ENCODE measurements at regions not wholly inside any gene's neighbourhood (a gene's known extent, or its start where the extent isn't known, plus 50 kb on each side); places are given as distances from the start of the nearest gene placed in this dataset.

- Histone ChIP-seq H2BK12ac (ENCODE audit: low read length) (no peak overlapping the region), H3K4me3 (ENCODE audit: low read length in 2 of 2) (no peak overlapping the region), H2BK120ac (ENCODE audit: low read depth, low read length) (peak overlapping the region; percentile 12), H2AFZ (ENCODE audit: low read length) (no peak overlapping the region), H3K9ac (ENCODE audit: low read depth, low read length, poor library complexity) (no peak overlapping the region), H3K9me3 (replicated peaks in 1 of 2; ENCODE audit: control insufficient read depth in 2 of 2, insufficient read depth in 1 of 2, low read depth in 1 of 2, low read length in 2 of 2) (no peaks in the 10 kb centered on the region), H3K36me3 (replicated peaks in 1 of 2; ENCODE audit: control insufficient read depth in 2 of 2, insufficient read depth in 2 of 2, low read length in 2 of 2) (no peaks in the 10 kb centered on the region), H3K4ac (ENCODE audit: low read length) (no peak overlapping the region), H3K4me2 (ENCODE audit: insufficient read depth, low read length, poor library complexity, severe bottlenecking) (no peak overlapping the region), H3K4me1 (ENCODE audit: control insufficient read depth in 2 of 2, insufficient read depth in 1 of 2, low read depth in 1 of 2, low read length in 2 of 2) (peaks cover 14 to 17% of the 10 kb centered on the region in 2 donors), H3K27ac (replicated peaks; ENCODE audit: low read length) (no peak overlapping the region), H4K8ac (ENCODE audit: low read depth, low read length) (no peak overlapping the region), H3K18ac (ENCODE audit: low read length) (peak overlapping the region; percentile 34), H3K79me1 (ENCODE audit: low read depth, low read length) (no peaks in the 10 kb centered on the region), H2BK5ac (ENCODE audit: low read length) (peak overlapping the region; percentile 4), H3K27me3 (ENCODE audit: control insufficient read depth in 3 of 3, insufficient read depth in 3 of 3, low read depth in 1 of 3, low read length in 3 of 3) (peaks cover 0 to 5% (median 0%) of the 10 kb centered on the region in 3 experiments), H2BK15ac (ENCODE audit: low read length) (no peak overlapping the region), H2AK5ac (ENCODE audit: low read depth, low read length) (peak overlapping the region; percentile 40), H3K14ac (ENCODE audit: low read length) (no peak overlapping the region), H4K91ac (ENCODE audit: low read depth, low read length, poor library complexity) (no peak overlapping the region), H3K23ac (ENCODE audit: low read depth, low read length, poor library complexity) (no peak overlapping the region)
- no peak for DNase-seq (ENCODE audit: low spot score)
- WGBS, 2 donors (ENCODE audit: extremely low coverage in 2 of 2, insufficient read length in 2 of 2, insufficient replicate concordance in 1 of 2): no CpG with 5 or more reads among the region's 11 CpGs
Observed at GRCh38 chr10:78746155-78746763, 322.5 kb upstream of the ZMIZ1 start.

DNA sequence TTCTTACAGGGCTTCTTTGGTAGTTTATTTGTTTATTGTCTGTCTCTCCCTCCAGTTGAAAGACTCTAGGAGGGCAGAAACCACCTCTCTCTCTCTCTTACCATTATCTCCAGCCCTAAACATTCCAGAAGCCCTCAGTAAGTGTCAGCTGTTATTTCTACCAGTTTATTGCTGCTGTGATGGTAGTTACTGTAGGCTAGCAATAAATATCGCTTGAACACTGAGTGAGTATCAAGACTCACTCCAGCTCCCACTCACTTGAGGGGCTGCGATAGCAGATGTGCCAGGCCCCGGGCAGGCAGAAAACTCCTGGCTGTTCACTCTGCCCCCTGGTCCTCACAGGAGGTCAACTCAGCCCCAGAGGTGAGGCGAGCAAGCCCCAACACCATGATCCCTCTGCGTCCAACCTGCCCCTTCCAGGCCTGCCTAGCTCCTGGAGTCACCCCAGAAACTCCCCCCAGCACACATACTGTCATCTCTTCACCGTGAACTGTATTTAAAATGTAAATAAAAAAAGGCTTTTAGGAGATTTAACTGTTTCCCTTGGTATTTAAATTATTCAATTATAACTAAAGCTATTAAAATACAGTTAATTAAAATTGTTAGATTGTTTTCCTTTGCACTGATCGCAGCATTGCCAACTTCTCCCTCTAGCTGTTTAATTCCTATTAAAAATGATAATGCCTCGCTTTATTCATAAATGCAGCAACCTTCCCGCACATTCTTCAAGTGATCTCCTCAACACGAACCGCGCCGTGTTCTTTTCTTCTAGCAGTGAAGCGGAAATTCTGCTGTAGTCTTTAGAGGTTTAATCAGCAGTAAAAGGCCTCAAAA, 321.1 kb upstream of the ZMIZ1 start:
- Histone ChIP-seq H4K8ac (ENCODE audit: low read depth, low read length) (no peak overlapping the region), H3K9ac (ENCODE audit: low read depth, low read length, poor library complexity) (no peak overlapping the region), H3K27ac (replicated peaks; ENCODE audit: low read length) (no peak overlapping the region), H3K27me3 (ENCODE audit: control insufficient read depth in 3 of 3, insufficient read depth in 3 of 3, low read depth in 1 of 3, low read length in 3 of 3) (no peaks in the 10 kb centered on the region), H2BK12ac (ENCODE audit: low read length) (no peak overlapping the region), H3K4me2 (ENCODE audit: insufficient read depth, low read length, poor library complexity, severe bottlenecking) (no peak overlapping the region), H2AK5ac (ENCODE audit: low read depth, low read length) (no peak overlapping the region), H3K4me3 (ENCODE audit: low read length in 2 of 2) (no peak overlapping the region), H3K14ac (ENCODE audit: low read length) (no peak overlapping the region), H2BK15ac (ENCODE audit: low read length) (no peak overlapping the region), H3K4ac (ENCODE audit: low read length) (no peak overlapping the region), H3K23ac (ENCODE audit: low read depth, low read length, poor library complexity) (no peak overlapping the region), H3K18ac (ENCODE audit: low read length) (peak overlapping the region; percentile 23), H3K36me3 (replicated peaks in 1 of 2; ENCODE audit: control insufficient read depth in 2 of 2, insufficient read depth in 2 of 2, low read length in 2 of 2) (no peaks in the 10 kb centered on the region), H4K91ac (ENCODE audit: low read depth, low read length, poor library complexity) (no peak overlapping the region), H3K4me1 (ENCODE audit: control insufficient read depth in 2 of 2, insufficient read depth in 1 of 2, low read depth in 1 of 2, low read length in 2 of 2) (peaks cover 14 to 15% of the 10 kb centered on the region in 2 donors), H3K79me1 (ENCODE audit: low read depth, low read length) (no peaks in the 10 kb centered on the region), H2AFZ (ENCODE audit: low read length) (no peak overlapping the region), H3K9me3 (replicated peaks in 1 of 2; ENCODE audit: control insufficient read depth in 2 of 2, insufficient read depth in 1 of 2, low read depth in 1 of 2, low read length in 2 of 2) (no peaks in the 10 kb centered on the region), H2BK5ac (ENCODE audit: low read length) (no peak overlapping the region), H2BK120ac (ENCODE audit: low read depth, low read length) (no peak overlapping the region)
- WGBS, 2 donors (ENCODE audit: extremely low coverage in 2 of 2, insufficient read length in 2 of 2, insufficient replicate concordance in 1 of 2): no CpG with 5 or more reads among the region's 14 CpGs
- no peak for DNase-seq (ENCODE audit: low spot score)

DNA sequence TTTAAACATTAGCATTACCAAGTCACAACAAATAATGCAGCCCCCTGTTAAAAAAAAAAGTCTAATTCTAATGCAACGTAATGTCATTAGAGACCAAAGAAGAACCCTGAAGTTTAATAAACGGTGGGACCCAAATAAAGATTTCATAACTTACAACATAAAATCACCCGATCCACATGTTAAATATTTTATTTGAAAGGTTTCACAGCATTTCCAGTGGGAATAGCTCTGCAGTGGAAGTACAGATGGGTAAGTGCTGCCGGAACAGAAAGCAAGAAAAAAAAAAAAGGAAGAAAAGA, 320.6 kb upstream of the ZMIZ1 start:
- H2BK120ac ChIP-seq (ENCODE audit: low read depth, low read length): no peak overlapping the region
- H2BK15ac ChIP-seq (ENCODE audit: low read length): no peak overlapping the region
- no peak overlapping the region for H3K4ac ChIP-seq (ENCODE audit: low read length)
- no peaks in the 10 kb centered on the region for H3K36me3 ChIP-seq (replicated peaks in 1 of 2; ENCODE audit: control insufficient read depth in 2 of 2, insufficient read depth in 2 of 2, low read length in 2 of 2)
- no peak for DNase-seq (ENCODE audit: low spot score)
- no peak overlapping the region for H2AFZ ChIP-seq (ENCODE audit: low read length)
- H4K91ac ChIP-seq (ENCODE audit: low read depth, low read length, poor library complexity): no peak overlapping the region
- no peak overlapping the region for H3K23ac ChIP-seq (ENCODE audit: low read depth, low read length, poor library complexity)
- peaks cover 9 to 10% of the 10 kb centered on the region in 2 donors for H3K4me1 ChIP-seq (ENCODE audit: control insufficient read depth in 2 of 2, insufficient read depth in 1 of 2, low read depth in 1 of 2, low read length in 2 of 2)
- no peak overlapping the region for H3K4me2 ChIP-seq (ENCODE audit: insufficient read depth, low read length, poor library complexity, severe bottlenecking)
- H3K14ac ChIP-seq (ENCODE audit: low read length): no peak overlapping the region
- H2BK12ac ChIP-seq (ENCODE audit: low read length): no peak overlapping the region
- H3K9me3 ChIP-seq (replicated peaks in 1 of 2; ENCODE audit: control insufficient read depth in 2 of 2, insufficient read depth in 1 of 2, low read depth in 1 of 2, low read length in 2 of 2): no peaks in the 10 kb centered on the region
- no peak overlapping the region for H3K18ac ChIP-seq (ENCODE audit: low read length)
- no CpG with 5 or more reads among the region's 4 CpGs for WGBS, 2 donors (ENCODE audit: extremely low coverage in 2 of 2, insufficient read length in 2 of 2, insufficient replicate concordance in 1 of 2)
- no peak overlapping the region for H3K27ac ChIP-seq (replicated peaks; ENCODE audit: low read length)
- H2BK5ac ChIP-seq (ENCODE audit: low read length): no peak overlapping the region
- H3K9ac ChIP-seq (ENCODE audit: low read depth, low read length, poor library complexity): no peak overlapping the region
- H2AK5ac ChIP-seq (ENCODE audit: low read depth, low read length): no peak overlapping the region
- no peak overlapping the region for H3K4me3 ChIP-seq (ENCODE audit: low read length in 2 of 2)
- H3K27me3 ChIP-seq (ENCODE audit: control insufficient read depth in 3 of 3, insufficient read depth in 3 of 3, low read depth in 1 of 3, low read length in 3 of 3): no peaks in the 10 kb centered on the region
- H4K8ac ChIP-seq (ENCODE audit: low read depth, low read length): no peak overlapping the region
- H3K79me1 ChIP-seq (ENCODE audit: low read depth, low read length): no peaks in the 10 kb centered on the region

DNA sequence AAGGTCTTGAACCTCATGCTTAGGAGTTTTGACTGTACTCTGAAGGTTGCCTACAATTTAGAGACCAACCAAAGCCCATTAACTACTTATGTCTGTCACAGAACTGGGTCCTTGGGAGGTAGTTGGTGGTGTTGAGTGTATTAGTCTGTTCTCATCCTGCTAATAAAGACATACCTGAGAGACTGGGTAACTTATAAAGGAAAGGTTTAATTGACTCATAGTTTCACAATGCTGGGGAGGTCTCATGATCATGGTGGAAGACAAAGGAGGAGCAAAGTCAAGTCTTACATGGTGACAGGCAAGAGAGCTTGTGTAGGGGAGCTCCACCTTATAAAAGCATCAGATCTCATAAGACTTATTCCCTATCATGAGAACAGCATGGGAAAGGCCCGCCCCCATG, 319.6 kb upstream of the ZMIZ1 start:
- Histone ChIP-seq H3K9me3 (replicated peaks in 1 of 2; ENCODE audit: control insufficient read depth in 2 of 2, insufficient read depth in 1 of 2, low read depth in 1 of 2, low read length in 2 of 2) (no peaks in the 10 kb centered on the region), H2AFZ (ENCODE audit: low read length) (no peak overlapping the region), H3K18ac (ENCODE audit: low read length) (no peak overlapping the region), H2BK15ac (ENCODE audit: low read length) (no peak overlapping the region), H4K8ac (ENCODE audit: low read depth, low read length) (no peak overlapping the region), H3K79me1 (ENCODE audit: low read depth, low read length) (no peaks in the 10 kb centered on the region), H3K36me3 (replicated peaks in 1 of 2; ENCODE audit: control insufficient read depth in 2 of 2, insufficient read depth in 2 of 2, low read length in 2 of 2) (no peaks in the 10 kb centered on the region), H2BK120ac (ENCODE audit: low read depth, low read length) (no peak overlapping the region), H3K4me1 (ENCODE audit: control insufficient read depth in 2 of 2, insufficient read depth in 1 of 2, low read depth in 1 of 2, low read length in 2 of 2) (peaks cover 7 to 10% of the 10 kb centered on the region in 2 donors), H2BK5ac (ENCODE audit: low read length) (no peak overlapping the region), H3K27me3 (ENCODE audit: control insufficient read depth in 3 of 3, insufficient read depth in 3 of 3, low read depth in 1 of 3, low read length in 3 of 3) (no peaks in the 10 kb centered on the region), H2AK5ac (ENCODE audit: low read depth, low read length) (no peak overlapping the region), H3K4me3 (ENCODE audit: low read length in 2 of 2) (no peak overlapping the region), H2BK12ac (ENCODE audit: low read length) (no peak overlapping the region), H3K27ac (replicated peaks; ENCODE audit: low read length) (no peak overlapping the region), H3K9ac (ENCODE audit: low read depth, low read length, poor library complexity) (no peak overlapping the region), H4K91ac (ENCODE audit: low read depth, low read length, poor library complexity) (no peak overlapping the region), H3K23ac (ENCODE audit: low read depth, low read length, poor library complexity) (no peak overlapping the region), H3K14ac (ENCODE audit: low read length) (no peak overlapping the region), H3K4me2 (ENCODE audit: insufficient read depth, low read length, poor library complexity, severe bottlenecking) (no peak overlapping the region), H3K4ac (ENCODE audit: low read length) (no peak overlapping the region)
- DNase-seq (ENCODE audit: low spot score): no peak
- WGBS, 2 donors (ENCODE audit: extremely low coverage in 2 of 2, insufficient read length in 2 of 2, insufficient replicate concordance in 1 of 2): no CpG with 5 or more reads among the region's 1 CpG

Data from neuronal stem cell (in vitro differentiated cells).